ENCODE measurements at regions not wholly inside any gene's neighbourhood (a gene's known extent, or its start where the extent isn't known, plus 50 kb on each side); places are given as distances from the start of the nearest gene placed in this dataset.

GRCh38 chr4:3675251-3676115 is 90.7 kb upstream of the ADRA2C start:
- CTCF ChIA-PET: interaction anchor here (1.4 kb wide), 1 partner anchor 8 kb away, joined by 5 read pairs; no protein-coding TSS in a partner anchor
- Histone ChIP-seq H3K9me2 (no peaks in the 10 kb centered on the region), H4K20me1 (ENCODE audit: insufficient read depth) (no peaks in the 10 kb centered on the region), H3K4me3 (ENCODE audit: low read depth in 2 of 2, low read length in 1 of 2) (no peak overlapping the region), H3K36me3 (replicated peaks in 1 of 2; ENCODE audit: control insufficient read depth in 1 of 2, insufficient read depth in 2 of 2, low read length in 1 of 2) (no peaks in the 10 kb centered on the region), H3K9me3 (no peaks in the 10 kb centered on the region), H3K4me2 (no peak overlapping the region), H3K27ac (ENCODE audit: low read depth in 2 of 2, low read length in 1 of 2) (no peak overlapping the region), H3K27me3 (ENCODE audit: insufficient read depth) (no peaks in the 10 kb centered on the region), H2AFZ (ENCODE audit: low read depth) (no peak overlapping the region), H3F3A (replicated peaks; ENCODE audit: insufficient read depth) (no peaks in the 10 kb centered on the region), H3K4me1 (ENCODE audit: control insufficient read depth in 1 of 2, insufficient read depth in 2 of 2, low read depth in 1 of 2, low read length in 1 of 2) (peaks cover 0 to 4% of the 10 kb centered on the region in 2 experiments; a peak in 1 of 4 replicates), H3K9ac (no peak overlapping the region), H3K79me2 (ENCODE audit: insufficient read depth) (no peaks in the 10 kb centered on the region)
- POLR2A ChIA-PET: no interaction called here
- WGBS (ENCODE audit: low lambda C conversion rate): 57% methylated on average over 16 of the region's 32 CpGs
- TF ChIP-seq POLR2AphosphoS5 (IDR thresholded peaks at IDR 0.05; ENCODE audit: low read depth, low read length): no peak
- TF ChIP-seq MAX (IDR thresholded peaks at IDR 0.05; ENCODE audit: low read depth): no peak
- TF ChIP-seq CHD2 (IDR thresholded peaks at IDR 0.05; ENCODE audit: low read length, partially characterized antibody): no peak
- no peak for TF ChIP-seq USF1 (IDR thresholded peaks at IDR 0.05; ENCODE audit: borderline replicate concordance, low read depth)
- TF ChIP-seq FOXM1 (IDR thresholded peaks at IDR 0.05; ENCODE audit: low read depth): no peak
- TF ChIP-seq NRF1 (IDR thresholded peaks at IDR 0.05; ENCODE audit: low read depth, low read length): no peak
- no peak for TF ChIP-seq TCF12 (IDR thresholded peaks at IDR 0.05)
- TF ChIP-seq FOXJ3 (CRISPR knock-in tag; IDR thresholded peaks at IDR 0.05): no peak
- no peak for TF ChIP-seq IRF3 (IDR thresholded peaks at IDR 0.05; ENCODE audit: low read depth, low read length)
- no peak for TF ChIP-seq ELF1 (IDR thresholded peaks at IDR 0.05)
- TF ChIP-seq USF2 (IDR thresholded peaks at IDR 0.05; ENCODE audit: borderline replicate concordance, low read depth, low read length): no peak
- no peak for TF ChIP-seq MXI1 (IDR thresholded peaks at IDR 0.05; ENCODE audit: low read depth, low read length)
- no peak for TF ChIP-seq GATA2 (CRISPR knock-in tag; IDR thresholded peaks at IDR 0.05)
- no peak for TF ChIP-seq REST (IDR thresholded peaks at IDR 0.05; ENCODE audit: low read depth, low read length)
- DNase-seq: no peak
